CD14-positive monocyte (primary cell): ENCODE measurements at regions not wholly inside any gene's neighbourhood (a gene's known extent, or its start where the extent isn't known, plus 50 kb on each side); places are given as distances from the start of the nearest gene placed in this dataset.
"Not testable (repeated sequence)": the region's sequence is repeated elsewhere in the genome, so short reads cannot be mapped to it uniquely, and the experiment has no call there.

Experiments
- DNase-seq, 3 donors: peaks; one replicate each; pipeline ENCODE4 v3.0.0-alpha.2; 2011 to 2022
- H2AFZ ChIP-seq: 2 replicates; pipeline ENCODE4 v1.6.0; 2012; ENCODE audit warnings: mild to moderate bottlenecking, low read depth, low read length, inconsistent platforms; ENCODE audit not compliant: insufficient read depth, poor library complexity, severe bottlenecking
- H3K27ac ChIP-seq, 2 donors: 1 replicate in 1 of 2; 2 replicates in 1 of 2; pipeline ENCODE4 v1.5.1; 2012 to 2013; ENCODE audit warnings: low read length in 2 of 2, control low read depth in 1 of 2, inconsistent platforms in 1 of 2, low read depth in 1 of 2, mild to moderate bottlenecking in 1 of 2
- H3K27me3 ChIP-seq, 2 donors: one replicate each; pipeline versions ENCODE4 v1.6.0 to v1.6.1; 2011 to 2013; ENCODE audit warnings: low read length in 2 of 2; ENCODE audit not compliant: control insufficient read depth in 2 of 2, insufficient read depth in 2 of 2
- H3K36me3 ChIP-seq, 2 donors: replicated peaks in 1 of 2; 1 replicate in 1 of 2; 2 replicates in 1 of 2; pipeline versions ENCODE4 v1.5.1 to v1.6.1; 2012 to 2013; ENCODE audit warnings: low read length in 2 of 2, control low read depth in 1 of 2, inconsistent platforms in 1 of 2, mild to moderate bottlenecking in 1 of 2; ENCODE audit not compliant: insufficient read depth in 2 of 2, control insufficient read depth in 1 of 2
- H3K4me1 ChIP-seq, 2 donors: 1 replicate in 1 of 2; 2 replicates in 1 of 2; pipeline versions ENCODE4 v1.5.1 to v1.6.1; 2012 to 2013; ENCODE audit warnings: low read length in 2 of 2, control low read depth in 1 of 2, inconsistent platforms in 1 of 2, mild to moderate bottlenecking in 1 of 2, moderate library complexity in 1 of 2; ENCODE audit not compliant: insufficient read depth in 2 of 2, control insufficient read depth in 1 of 2
- H3K4me2 ChIP-seq: replicated peaks from 2 replicates; pipeline ENCODE3; 2012; ENCODE audit warnings: low read length, moderate library complexity, mild to moderate bottlenecking; ENCODE audit not compliant: poor library complexity, severe bottlenecking; ENCODE audit errors: extremely low read depth
- H3K4me3 ChIP-seq, 3 experiments: fragments of 200-600 bp in 1 of 3; sonication (generic) in 1 of 3; replicated peaks in 1 of 3; 1 replicate in 2 of 3; 2 replicates in 1 of 3; pipeline ENCODE4 v1.5.1; 2011 to 2013; ENCODE audit warnings: low read length in 3 of 3, mild to moderate bottlenecking in 3 of 3, control low read depth in 2 of 3, low read depth in 2 of 3, inconsistent platforms in 1 of 3, moderate library complexity in 1 of 3
- H3K79me2 ChIP-seq: 2 replicates; pipeline ENCODE4 v1.6.0; 2012; ENCODE audit warnings: mild to moderate bottlenecking, control low read depth, inconsistent platforms, low read length, moderate library complexity; ENCODE audit not compliant: insufficient read depth
- H3K9ac ChIP-seq: 2 replicates; pipeline ENCODE4 v1.6.0; 2017; ENCODE audit warnings: low read length, mild to moderate bottlenecking; ENCODE audit not compliant: insufficient read depth, poor library complexity, severe bottlenecking
- H3K9me3 ChIP-seq, 2 donors: replicated peaks in 1 of 2; 1 replicate in 1 of 2; 2 replicates in 1 of 2; pipeline versions ENCODE4 v1.5.1 to v1.6.1; 2012 to 2013; ENCODE audit warnings: low read length in 2 of 2, control low read depth in 1 of 2; ENCODE audit not compliant: control insufficient read depth in 1 of 2, insufficient read depth in 1 of 2
- H4K20me1 ChIP-seq: 2 replicates; pipeline ENCODE4 v1.6.0; 2012; ENCODE audit warnings: mild to moderate bottlenecking, low read length, control low read depth, moderate library complexity; ENCODE audit not compliant: insufficient read depth
- H3K27ac Mint-ChIP-seq, 7 donors: one replicate each; pipeline ENCODE4 v1.8.0; 2020; ENCODE audit warnings: mild to moderate bottlenecking in 7 of 7, mixed read lengths in 7 of 7, moderate library complexity in 6 of 7, inconsistent platforms in 2 of 7
- H3K27me3 Mint-ChIP-seq, 3 donors: one replicate each; pipeline ENCODE4 v1.8.0; 2021 to 2022; ENCODE audit warnings: low read depth in 3 of 3, mild to moderate bottlenecking in 3 of 3, mixed read lengths in 3 of 3, moderate library complexity in 3 of 3, inconsistent platforms in 1 of 3
- H3K36me3 Mint-ChIP-seq, 2 donors: one replicate each; pipeline ENCODE4 v1.8.0; 2020; ENCODE audit warnings: mixed read lengths in 2 of 2, inconsistent platforms in 1 of 2, mild to moderate bottlenecking in 1 of 2
- H3K4me1 Mint-ChIP-seq: one replicate; pipeline ENCODE4 v1.8.0; 2020; ENCODE audit warnings: mild to moderate bottlenecking, mixed read lengths
- H3K4me3 Mint-ChIP-seq, 2 donors: one replicate each; pipeline ENCODE4 v1.8.0; 2020; ENCODE audit warnings: mild to moderate bottlenecking in 2 of 2, mixed read lengths in 2 of 2, moderate library complexity in 1 of 2
- H3K9me3 Mint-ChIP-seq, 7 donors: one replicate each; pipeline ENCODE4 v1.8.0; 2020 to 2022; ENCODE audit warnings: mixed read lengths in 7 of 7, mild to moderate bottlenecking in 6 of 7, moderate library complexity in 6 of 7, inconsistent platforms in 2 of 7
- WGBS: methylation state at CpG from one replicate; pipeline ENCODE4 v1.1.5; 2013; ENCODE audit warnings: missing lambda C conversion rate; ENCODE audit not compliant: insufficient coverage; 5-methylcytosine and 5-hydroxymethylcytosine counted together
- intact Hi-C, 2 donors: fragments of 100-400 bp; cut with micrococcal nuclease; formaldehyde crosslinking; loops; one replicate each; pipeline versions ENCODE4 v1.15.0 to v1.15.1; 2023
- TF ChIP-seq, protein P1 (sequence below): fragments of 200-600 bp; IDR thresholded peaks from one replicate; pipeline ENCODE4 v1.8.0; 2022; ENCODE audit warnings: antibody characterized with exemption, mild to moderate bottlenecking

DNA sequence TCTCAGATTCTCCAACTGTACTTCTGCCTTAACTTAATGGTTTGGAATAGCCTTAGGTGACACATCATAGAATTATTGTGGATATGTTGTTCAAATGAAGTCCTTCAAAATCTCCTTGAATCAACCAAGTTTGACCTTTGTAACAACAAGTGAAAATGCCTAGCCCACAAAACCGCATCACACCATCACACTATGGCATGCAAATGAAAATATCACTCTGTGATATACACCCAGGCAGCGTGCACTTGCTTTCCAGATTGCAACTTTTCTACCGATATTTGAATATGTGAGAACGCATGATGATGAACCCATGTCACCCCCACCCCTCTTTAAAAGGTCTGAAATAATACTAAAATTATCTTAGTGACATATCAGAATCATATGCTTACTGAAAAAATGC lies 656.7 kb downstream of the GABRG1 start:
- Histone ChIP-seq H3K79me2 (no peaks in the 10 kb centered on the region), H3K4me3 (no peak overlapping the region), H3K9ac (no peak overlapping the region), H3K36me3 (no peaks in the 10 kb centered on the region), H4K20me1 (no peaks in the 10 kb centered on the region), H3K4me2 (no peak overlapping the region), H3K27ac (no peak overlapping the region), H3K4me1 (no peaks in the 10 kb centered on the region), H3K27me3 (no peaks in the 10 kb centered on the region), H2AFZ (no peak overlapping the region), H3K9me3 (peaks cover 9 to 12% of the 10 kb centered on the region in 2 donors)
- TF ChIP-seq, protein P1, sequence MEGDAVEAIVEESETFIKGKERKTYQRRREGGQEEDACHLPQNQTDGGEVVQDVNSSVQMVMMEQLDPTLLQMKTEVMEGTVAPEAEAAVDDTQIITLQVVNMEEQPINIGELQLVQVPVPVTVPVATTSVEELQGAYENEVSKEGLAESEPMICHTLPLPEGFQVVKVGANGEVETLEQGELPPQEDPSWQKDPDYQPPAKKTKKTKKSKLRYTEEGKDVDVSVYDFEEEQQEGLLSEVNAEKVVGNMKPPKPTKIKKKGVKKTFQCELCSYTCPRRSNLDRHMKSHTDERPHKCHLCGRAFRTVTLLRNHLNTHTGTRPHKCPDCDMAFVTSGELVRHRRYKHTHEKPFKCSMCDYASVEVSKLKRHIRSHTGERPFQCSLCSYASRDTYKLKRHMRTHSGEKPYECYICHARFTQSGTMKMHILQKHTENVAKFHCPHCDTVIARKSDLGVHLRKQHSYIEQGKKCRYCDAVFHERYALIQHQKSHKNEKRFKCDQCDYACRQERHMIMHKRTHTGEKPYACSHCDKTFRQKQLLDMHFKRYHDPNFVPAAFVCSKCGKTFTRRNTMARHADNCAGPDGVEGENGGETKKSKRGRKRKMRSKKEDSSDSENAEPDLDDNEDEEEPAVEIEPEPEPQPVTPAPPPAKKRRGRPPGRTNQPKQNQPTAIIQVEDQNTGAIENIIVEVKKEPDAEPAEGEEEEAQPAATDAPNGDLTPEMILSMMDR: no peak
- Mint-ChIP-seq H3K27ac (no peak overlapping the region), H3K4me1 (no peaks in the 10 kb centered on the region), H3K4me3 (no peak overlapping the region), H3K27me3 (no peaks in the 10 kb centered on the region), H3K36me3 (no peaks in the 10 kb centered on the region), H3K9me3 (peaks cover 0 to 13% (median 6%) of the 10 kb centered on the region in 7 donors)
- intact Hi-C loops: no loop called here
- DNase-seq: no peak
- WGBS: 100% methylated on average over 2 of the region's 4 CpGs

DNA sequence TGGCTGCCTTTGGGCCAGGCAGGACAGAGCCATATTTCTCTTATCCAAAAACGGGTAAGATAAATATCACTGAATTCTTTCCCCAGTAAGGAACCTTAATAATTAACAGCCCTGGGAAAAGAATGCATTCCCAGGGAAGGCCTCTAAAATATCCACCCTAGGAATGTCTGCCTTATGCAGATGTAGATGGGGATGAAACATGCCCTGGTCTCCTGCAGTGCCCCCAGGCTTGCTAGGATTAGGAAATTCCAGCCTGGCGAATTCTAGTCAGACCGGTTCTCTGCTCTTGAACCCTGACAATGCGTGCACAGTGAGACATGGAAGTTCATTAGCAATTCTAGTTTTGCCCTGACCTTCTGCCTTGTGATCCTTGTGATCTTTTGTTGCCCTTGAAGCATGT lies 663.7 kb downstream of the GABRG1 start:
- H3K27me3 Mint-ChIP-seq, H3K36me3 Mint-ChIP-seq, H2AFZ ChIP-seq, H3K9ac ChIP-seq, H3K27ac Mint-ChIP-seq, H3K4me2 ChIP-seq, intact Hi-C loops, H3K27me3 ChIP-seq, H3K4me1 ChIP-seq, H3K4me1 Mint-ChIP-seq, H4K20me1 ChIP-seq, H3K27ac ChIP-seq, H3K4me3 Mint-ChIP-seq, H3K4me3 ChIP-seq, H3K36me3 ChIP-seq, DNase-seq, H3K79me2 ChIP-seq, H3K9me3 ChIP-seq: not testable (repeated sequence)
- 79% methylated on average over 3 of the region's 4 CpGs for WGBS
- H3K9me3 Mint-ChIP-seq: peaks cover 0 to 11% (median 2%) of the 10 kb centered on the region in 7 donors
